K562 (cell line): ENCODE measurements at regions not wholly inside any gene's neighbourhood (a gene's known extent, or its start where the extent isn't known, plus 50 kb on each side); places are given as distances from the start of the nearest gene placed in this dataset.

ENCODE experiments used
- ATAC-seq: fragments of 200-7000 bp; cut with Tn5 transposase; 3 replicates; pipeline ENCODE4 v1.9.1; 2020; ENCODE audit warnings: moderate library complexity
- BruUV-seq: library from RNA; stranded (reverse); fragments of 400-500 nt; replicated peaks from 2 replicates; lab custom pipeline; 2021; lab: Mats Ljungman, UMichigan
- CTCF ChIA-PET: fragments of 300-600 bp; formaldehyde crosslinking; extraction: SDS; loops from one replicate; lab custom pipeline; 2021; ENCODE audit warnings: low intra/inter-chr PET ratio; lab: Yijun Ruan, JAX
- POLR2A ChIA-PET: fragments of 300-600, 350-650 bp; sonication (Branson Sonifier 250); formaldehyde crosslinking; extraction: SDS; loops from one replicate; lab custom pipeline; 2021; ENCODE audit warnings: antibody characterized with exemption, inconsistent platforms; lab: Yijun Ruan, JAX
- DNase-seq, 4 experiments: peaks; one replicate each; pipeline versions ENCODE4 v3.0.0 to v3.0.0-alpha.2; 2011 to 2018; ENCODE audit warnings: low spot score in 3 of 4, mixed read lengths in 3 of 4; ENCODE audit errors: extremely low read depth in 1 of 4
- FAIRE-seq: peaks from 2 replicates; lab custom pipeline; 2011; peaks lifted over from hg19 to GRCh38; lab: Jason Lieb, UNC
- H2AFZ ChIP-seq: 2 replicates; pipeline ENCODE4 v1.6.0; 2011; ENCODE audit warnings: low read depth, low read length, control low read depth, inconsistent platforms
- H3K27ac ChIP-seq: fragments of 200-600 bp; 3 replicates; pipeline ENCODE4 v1.8.0; 2011; ENCODE audit warnings: low read depth, mild to moderate bottlenecking, control low read depth, inconsistent platforms, low read length, moderate library complexity, mixed read lengths; ENCODE audit errors: extremely low read depth
- H3K27me3 ChIP-seq, 2 experiments: fragments of 300-600 bp in 1 of 2; 2 replicates in 1 of 2; 3 replicates in 1 of 2; pipeline versions ENCODE4 v1.6.0 to v1.8.0; 2011; ENCODE audit warnings: inconsistent platforms in 2 of 2, low read length in 2 of 2, mild to moderate bottlenecking in 1 of 2, mixed read lengths in 1 of 2, moderate library complexity in 1 of 2; ENCODE audit not compliant: control insufficient read depth in 2 of 2, insufficient read depth in 2 of 2
- H3K36me3 ChIP-seq: fragments of 300-600 bp; 3 replicates; pipeline ENCODE4 v1.8.0; 2011; ENCODE audit warnings: mild to moderate bottlenecking, low read length, inconsistent platforms; ENCODE audit not compliant: control insufficient read depth, insufficient read depth
- H3K4me1 ChIP-seq, 2 experiments: fragments of 200-600 bp in 1 of 2; replicated peaks in 1 of 2; 2 replicates in 1 of 2; 3 replicates in 1 of 2; pipeline versions ENCODE4 v1.5.1 to v1.8.0; 2011; ENCODE audit warnings: inconsistent platforms in 2 of 2, low read length in 2 of 2, mild to moderate bottlenecking in 1 of 2, mixed read lengths in 1 of 2, moderate library complexity in 1 of 2; ENCODE audit not compliant: control insufficient read depth in 2 of 2, insufficient read depth in 2 of 2
- H3K4me2 ChIP-seq: 2 replicates; pipeline ENCODE4 v1.6.1; 2011; ENCODE audit warnings: low read length, control low read depth, inconsistent platforms, mixed read lengths; ENCODE audit not compliant: insufficient read depth
- H3K4me3 ChIP-seq: fragments of 200-600 bp; sonication (generic), shearing (Covaris generic); 2 replicates; pipeline ENCODE4 v1.5.1; 2016; ENCODE audit warnings: control low read depth, inconsistent platforms
- H3K79me2 ChIP-seq: fragments of 200-600 bp; 3 replicates; pipeline ENCODE4 v1.8.0; 2011; ENCODE audit warnings: low read length, inconsistent platforms; ENCODE audit not compliant: control insufficient read depth, insufficient read depth
- H3K9ac ChIP-seq, 2 experiments: 2 replicates each; pipeline versions ENCODE4 v1.6.0 to v1.6.1; 2011; ENCODE audit warnings: low read depth in 2 of 2, low read length in 2 of 2, control low read depth in 1 of 2, inconsistent platforms in 1 of 2, mild to moderate bottlenecking in 1 of 2, mixed read lengths in 1 of 2; ENCODE audit not compliant: insufficient read depth in 1 of 2
- H3K9me1 ChIP-seq: one replicate; pipeline ENCODE4 v1.6.0; 2011; ENCODE audit warnings: inconsistent platforms, mild to moderate bottlenecking, low read length, moderate library complexity; ENCODE audit not compliant: control insufficient read depth, insufficient read depth
- H3K9me3 ChIP-seq: replicated peaks from 2 replicates; pipeline ENCODE4 v1.5.1; 2011; ENCODE audit warnings: low read depth, low read length, inconsistent platforms; ENCODE audit not compliant: control insufficient read depth, insufficient read depth
- H4K20me1 ChIP-seq: replicated peaks from 2 replicates; pipeline ENCODE4 v1.6.1; 2011; ENCODE audit warnings: low read length, inconsistent platforms, mixed read lengths; ENCODE audit not compliant: control insufficient read depth, insufficient read depth
- PHTF2 ChIP-seq: fragments of 250-450 bp; sonication (Bioruptor Pico); IDR thresholded peaks from 2 replicates; pipeline ENCODE4 v1.5.0; 2021; ENCODE audit warnings: mild to moderate bottlenecking
- PRMT5 ChIP-seq: sonication (generic); formaldehyde crosslinking; IDR thresholded peaks from 2 replicates; pipeline ENCODE4 v1.5.0; 2020; ENCODE audit warnings: missing genetic modification reagents
- PYGO2 ChIP-seq: fragments of 450-650 bp; IDR thresholded peaks from 2 replicates; pipeline ENCODE4 v1.6.1; 2016; ENCODE audit warnings: mild to moderate bottlenecking, missing genetic modification characterization, moderate library complexity, missing compliant biosample characterization
- ZNF445 ChIP-seq: fragments of 250-450 bp; sonication (Bioruptor Pico); IDR thresholded peaks from 2 replicates; pipeline ENCODE4 v1.4.0; 2020; ENCODE audit warnings: low read depth, mild to moderate bottlenecking, moderate library complexity
- ZNF586 ChIP-seq: fragments of 450-650 bp; formaldehyde crosslinking; conservative IDR thresholded peaks from 2 replicates; pipeline ENCODE4 v1.4.0; 2020; ENCODE audit warnings: mild to moderate bottlenecking, moderate library complexity
- whole genome bisulfite sequencing: fragments of 100-300 bp; shearing (Covaris generic); methylation state at CpG from one replicate; pipeline ENCODE4 v1.1.6; 2016; ENCODE audit warnings: low coverage, mixed read lengths; ENCODE audit not compliant: insufficient coverage; ENCODE audit errors: missing lambda C conversion rate; 5-methylcytosine and 5-hydroxymethylcytosine counted together
- in situ Hi-C: fragments of 300-500 bp; cut with MboI; formaldehyde crosslinking; loops from 4 replicates; pipeline ENCODE4 v1.15.0; 2018; ENCODE audit warnings: inconsistent platforms, mixed read lengths
- intact Hi-C: fragments of 100-400 bp; cut with micrococcal nuclease; formaldehyde crosslinking; loops from 2 replicates; pipeline ENCODE4 v1.14.2; 2022
- TF ChIP-seq, protein P1 (sequence below), 2 experiments: IDR thresholded peaks in 1 of 2; conservative IDR thresholded peaks in 1 of 2; 2 replicates each; pipeline ENCODE4 v1.6.1; 2016; ENCODE audit warnings: low read depth in 2 of 2, mild to moderate bottlenecking in 1 of 2, missing compliant biosample characterization in 1 of 2, missing genetic modification characterization in 1 of 2, moderate library complexity in 1 of 2
- TF ChIP-seq, protein P2 (sequence below): fragments of 450-650 bp; IDR thresholded peaks from 2 replicates; pipeline ENCODE4 v1.6.1; 2016; ENCODE audit warnings: missing biosample characterization, missing genetic modification characterization

DNA sequence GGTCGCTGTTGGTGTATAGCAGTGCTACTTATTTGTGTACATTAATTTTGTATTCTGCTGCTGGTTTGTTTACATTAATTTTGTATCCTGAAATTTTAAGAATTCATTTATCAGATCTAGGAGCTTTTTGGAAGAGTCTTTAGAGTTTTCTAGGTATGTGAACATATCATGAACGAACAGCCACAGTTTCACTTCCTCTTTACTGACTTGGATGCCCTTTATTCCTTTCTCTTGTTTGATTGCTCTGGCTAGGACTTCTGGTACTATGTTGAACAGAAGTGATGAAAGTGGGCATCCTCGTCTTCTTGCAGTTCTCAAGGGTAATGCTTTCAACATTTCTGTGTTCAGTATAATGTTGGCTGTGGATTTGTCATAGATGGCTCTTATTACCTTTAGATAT lies 1757.9 kb downstream of the BRINP3 start:
- in situ Hi-C loops, result no loop called here
- CTCF ChIA-PET, result no interaction called here

More for the DNA sequence above, 1757.9 kb downstream of the BRINP3 start:
- H3K27me3 ChIP-seq, result no peaks in the 10 kb centered on the region
- H3K36me3 ChIP-seq, result no peaks in the 10 kb centered on the region
- DNase-seq (no peak), FAIRE-seq (no peak), ATAC-seq (no peak)
- H4K20me1 ChIP-seq, result no peaks in the 10 kb centered on the region
- no peak overlapping the region for H3K9ac ChIP-seq
- no peaks in the 10 kb centered on the region for H3K4me1 ChIP-seq
- no peak overlapping the region for H3K4me3 ChIP-seq
- intact Hi-C loops, result no loop called here
- H3K9me1 ChIP-seq, result no peaks in the 10 kb centered on the region
- no TSS peak for BruUV-seq
- H3K4me2 ChIP-seq, result no peak overlapping the region
- 0% methylated on average over 3 of the region's 3 CpGs for WGBS
- no peak overlapping the region for H3K27ac ChIP-seq
- TF ChIP-seq, protein P1, sequence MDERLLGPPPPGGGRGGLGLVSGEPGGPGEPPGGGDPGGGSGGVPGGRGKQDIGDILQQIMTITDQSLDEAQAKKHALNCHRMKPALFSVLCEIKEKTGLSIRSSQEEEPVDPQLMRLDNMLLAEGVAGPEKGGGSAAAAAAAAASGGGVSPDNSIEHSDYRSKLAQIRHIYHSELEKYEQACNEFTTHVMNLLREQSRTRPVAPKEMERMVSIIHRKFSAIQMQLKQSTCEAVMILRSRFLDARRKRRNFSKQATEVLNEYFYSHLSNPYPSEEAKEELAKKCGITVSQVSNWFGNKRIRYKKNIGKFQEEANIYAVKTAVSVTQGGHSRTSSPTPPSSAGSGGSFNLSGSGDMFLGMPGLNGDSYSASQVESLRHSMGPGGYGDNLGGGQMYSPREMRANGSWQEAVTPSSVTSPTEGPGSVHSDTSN (CRISPR knock-in tag; IDR thresholded peaks at IDR 0.05; ENCODE audit: low read depth), result no peak
- TF ChIP-seq, protein P1 (tag; conservative IDR thresholded peaks at IDR 0.05; ENCODE audit: low read depth), result no peak
- TF ChIP-seq, protein P2, sequence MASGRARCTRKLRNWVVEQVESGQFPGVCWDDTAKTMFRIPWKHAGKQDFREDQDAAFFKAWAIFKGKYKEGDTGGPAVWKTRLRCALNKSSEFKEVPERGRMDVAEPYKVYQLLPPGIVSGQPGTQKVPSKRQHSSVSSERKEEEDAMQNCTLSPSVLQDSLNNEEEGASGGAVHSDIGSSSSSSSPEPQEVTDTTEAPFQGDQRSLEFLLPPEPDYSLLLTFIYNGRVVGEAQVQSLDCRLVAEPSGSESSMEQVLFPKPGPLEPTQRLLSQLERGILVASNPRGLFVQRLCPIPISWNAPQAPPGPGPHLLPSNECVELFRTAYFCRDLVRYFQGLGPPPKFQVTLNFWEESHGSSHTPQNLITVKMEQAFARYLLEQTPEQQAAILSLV, result no peak
- TF ChIP-seq ZNF445 (no peak), PYGO2 (no peak), PHTF2 (CRISPR knock-in tag) (no peak), ZNF586 (CRISPR knock-in tag) (no peak), PRMT5 (CRISPR knock-in tag) (no peak)
- H3K9me3 ChIP-seq, result 0 out of 2 replicates have a peak, but pooled peaks cover 1% of the 10 kb centered on the region
- no peaks in the 10 kb centered on the region for H3K79me2 ChIP-seq
- POLR2A ChIA-PET, result no interaction called here
- no peak overlapping the region for H2AFZ ChIP-seq
